SK-N-SH treated with all-trans-retinoic acid at 6 μM for 48 hours (cell line): ENCODE measurements at regions not wholly inside any gene's neighbourhood (a gene's known extent, or its start where the extent isn't known, plus 50 kb on each side); places are given as distances from the start of the nearest gene placed in this dataset.

Experiments
- ATAC-seq: fragments of 200-7000 bp; cut with Tn5 transposase; 3 replicates; pipeline ENCODE4 v1.9.1; 2020; ENCODE audit warnings: mild to moderate bottlenecking, moderate library complexity
- ARNTL ChIP-seq: fragments of 450-650 bp; formaldehyde crosslinking; IDR thresholded peaks from 2 replicates; pipeline ENCODE4 v1.5.0; 2020; ENCODE audit warnings: low read depth, mild to moderate bottlenecking, moderate library complexity, borderline replicate concordance
- BACH2 ChIP-seq: fragments of 250-450 bp; sonication (Bioruptor Pico); IDR thresholded peaks from 2 replicates; pipeline ENCODE4 v1.9.0; 2021; ENCODE audit warnings: mild to moderate bottlenecking, borderline replicate concordance
- CSDC2 ChIP-seq: fragments of 250-450 bp; sonication (Bioruptor Pico); IDR thresholded peaks from 2 replicates; pipeline ENCODE4 v1.5.0; 2020; ENCODE audit warnings: mild to moderate bottlenecking, moderate library complexity
- ESRRG ChIP-seq: fragments of 250-450 bp; sonication (Bioruptor Pico); IDR thresholded peaks from 2 replicates; pipeline ENCODE4 v1.6.1; 2021; ENCODE audit warnings: mild to moderate bottlenecking
- GLIS3 ChIP-seq: fragments of 250-450 bp; sonication (Bioruptor Pico); IDR thresholded peaks from 2 replicates; pipeline ENCODE4 v1.5.0; 2020; ENCODE audit warnings: mild to moderate bottlenecking, moderate library complexity
- ISL1 ChIP-seq: fragments of 250-450 bp; sonication (Bioruptor Pico); IDR thresholded peaks from 2 replicates; pipeline ENCODE4 v2.1.2; 2022; ENCODE audit warnings: mild to moderate bottlenecking, moderate library complexity
- OSR1 ChIP-seq: fragments of 250-450 bp; sonication (Bioruptor Pico); IDR thresholded peaks from 2 replicates; pipeline ENCODE4 v1.8.0; 2022; ENCODE audit warnings: moderate library complexity, mild to moderate bottlenecking, inconsistent platforms
- PPARA ChIP-seq: fragments of 250-450 bp; sonication (Bioruptor Pico); IDR thresholded peaks from 2 replicates; pipeline ENCODE4 v1.5.0; 2020; ENCODE audit warnings: mild to moderate bottlenecking, borderline replicate concordance
- RARB ChIP-seq: fragments of 250-450 bp; sonication (Bioruptor Pico); IDR thresholded peaks from 2 replicates; pipeline ENCODE4 v1.8.0; 2021; ENCODE audit warnings: mild to moderate bottlenecking, moderate library complexity
- TCF4 ChIP-seq: fragments of 250-450 bp; sonication (Bioruptor Pico); IDR thresholded peaks from 2 replicates; pipeline ENCODE4 v1.8.0; 2021; ENCODE audit warnings: mild to moderate bottlenecking, moderate library complexity, borderline replicate concordance
- TOX ChIP-seq: fragments of 250-450 bp; sonication (Bioruptor Pico); IDR thresholded peaks from 2 replicates; pipeline ENCODE4 v1.8.0; 2021; ENCODE audit warnings: mild to moderate bottlenecking, moderate library complexity, borderline replicate concordance
- TSHZ2 ChIP-seq: fragments of 250-450 bp; sonication (Bioruptor Pico); IDR thresholded peaks from 2 replicates; pipeline ENCODE4 v1.5.0; 2020; ENCODE audit warnings: mild to moderate bottlenecking, moderate library complexity
- ZC3H10 ChIP-seq: fragments of 250-450 bp; sonication (Bioruptor Pico); IDR thresholded peaks from 2 replicates; pipeline ENCODE4 v1.5.1; 2021; ENCODE audit warnings: mild to moderate bottlenecking, moderate library complexity
- ZFP3 ChIP-seq: fragments of 250-450 bp; sonication (Bioruptor Pico); IDR thresholded peaks from 2 replicates; pipeline ENCODE4 v1.5.0; 2020; ENCODE audit warnings: mild to moderate bottlenecking, moderate library complexity
- ZFP30 ChIP-seq: fragments of 450-650 bp; formaldehyde crosslinking; IDR thresholded peaks from 2 replicates; pipeline ENCODE4 v1.5.0; 2022; ENCODE audit warnings: mild to moderate bottlenecking, moderate library complexity
- ZNF565 ChIP-seq: fragments of 450-650 bp; formaldehyde crosslinking; conservative IDR thresholded peaks from 2 replicates; pipeline ENCODE4 v1.5.0; 2020; ENCODE audit warnings: low read depth, mild to moderate bottlenecking, moderate library complexity
- ZNF70 ChIP-seq: fragments of 450-650 bp; formaldehyde crosslinking; IDR thresholded peaks from 2 replicates; pipeline ENCODE4 v1.5.0; 2020; ENCODE audit warnings: mild to moderate bottlenecking, moderate library complexity
- ZNF8 ChIP-seq: fragments of 450-650 bp; formaldehyde crosslinking; IDR thresholded peaks from 2 replicates; pipeline ENCODE4 v1.5.0; 2020; ENCODE audit warnings: mild to moderate bottlenecking, moderate library complexity
- TF ChIP-seq, protein P1 (sequence below): fragments of 250-450 bp; sonication (Bioruptor Pico); IDR thresholded peaks from 2 replicates; pipeline ENCODE4 v1.5.1; 2021; ENCODE audit warnings: mild to moderate bottlenecking, moderate library complexity
- TF ChIP-seq, protein P2 (sequence below): fragments of 250-450 bp; sonication (Bioruptor Pico); IDR thresholded peaks from 2 replicates; pipeline ENCODE4 v1.8.0; 2021; ENCODE audit warnings: low read depth, mild to moderate bottlenecking, moderate library complexity, borderline replicate concordance
- TF ChIP-seq, protein P3 (sequence below): fragments of 250-450 bp; sonication (Bioruptor Pico); IDR thresholded peaks from 2 replicates; pipeline ENCODE4 v1.8.0; 2020; ENCODE audit warnings: mild to moderate bottlenecking, moderate library complexity, borderline replicate concordance

GRCh38 chr7:9869566-9869965 lies 1104.1 kb upstream of the PHF14 start:
- ATAC-seq, result no peak
- TF ChIP-seq ARNTL, result no peak
- TF ChIP-seq ISL1 (CRISPR knock-in tag), result no peak
- no peak for TF ChIP-seq ZFP30
- no peak for TF ChIP-seq TOX (CRISPR knock-in tag)
- no peak for TF ChIP-seq OSR1 (CRISPR knock-in tag)
- no peak for TF ChIP-seq ZNF565
- TF ChIP-seq CSDC2 (CRISPR knock-in tag), result no peak
- TF ChIP-seq, all 23 proteins: peak for 0

DNA sequence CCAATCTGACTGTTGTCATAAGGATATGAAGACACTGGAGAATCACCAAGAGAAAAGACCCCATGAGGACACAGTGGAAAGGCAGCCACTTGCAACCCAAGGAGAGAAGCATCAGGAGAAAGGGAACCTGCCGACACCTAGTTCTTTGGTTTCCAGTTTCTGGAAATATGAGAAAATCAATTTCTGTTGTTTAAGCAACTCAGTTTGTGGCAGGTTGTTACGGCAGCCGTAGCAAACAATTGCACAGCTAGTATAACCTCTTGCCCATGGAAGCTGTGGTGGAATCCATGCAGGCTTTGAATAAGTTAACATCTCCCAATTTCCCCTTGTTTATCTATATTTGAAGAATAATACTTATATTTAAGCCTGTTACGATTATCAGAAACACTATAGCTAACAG lies 1103.0 kb upstream of the PHF14 start:
- ATAC-seq, result no peak
- TF ChIP-seq ESRRG (CRISPR knock-in tag) (no peak), TCF4 (no peak), BACH2 (CRISPR knock-in tag) (no peak), OSR1 (CRISPR knock-in tag) (no peak), TOX (CRISPR knock-in tag) (no peak), ZNF70 (CRISPR knock-in tag) (no peak), PPARA (no peak), ZFP30 (no peak), ZNF565 (no peak), CSDC2 (CRISPR knock-in tag) (no peak), RARB (no peak), ZFP3 (CRISPR knock-in tag) (no peak), GLIS3 (CRISPR knock-in tag) (no peak), TSHZ2 (CRISPR knock-in tag) (no peak), ZNF8 (no peak)
- TF ChIP-seq, protein P1, sequence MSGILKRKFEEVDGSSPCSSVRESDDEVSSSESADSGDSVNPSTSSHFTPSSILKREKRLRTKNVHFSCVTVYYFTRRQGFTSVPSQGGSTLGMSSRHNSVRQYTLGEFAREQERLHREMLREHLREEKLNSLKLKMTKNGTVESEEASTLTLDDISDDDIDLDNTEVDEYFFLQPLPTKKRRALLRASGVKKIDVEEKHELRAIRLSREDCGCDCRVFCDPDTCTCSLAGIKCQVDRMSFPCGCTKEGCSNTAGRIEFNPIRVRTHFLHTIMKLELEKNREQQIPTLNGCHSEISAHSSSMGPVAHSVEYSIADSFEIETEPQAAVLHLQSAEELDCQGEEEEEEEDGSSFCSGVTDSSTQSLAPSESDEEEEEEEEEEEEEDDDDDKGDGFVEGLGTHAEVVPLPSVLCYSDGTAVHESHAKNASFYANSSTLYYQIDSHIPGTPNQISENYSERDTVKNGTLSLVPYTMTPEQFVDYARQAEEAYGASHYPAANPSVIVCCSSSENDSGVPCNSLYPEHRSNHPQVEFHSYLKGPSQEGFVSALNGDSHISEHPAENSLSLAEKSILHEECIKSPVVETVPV (CRISPR knock-in tag), result no peak
- TF ChIP-seq, protein P2, sequence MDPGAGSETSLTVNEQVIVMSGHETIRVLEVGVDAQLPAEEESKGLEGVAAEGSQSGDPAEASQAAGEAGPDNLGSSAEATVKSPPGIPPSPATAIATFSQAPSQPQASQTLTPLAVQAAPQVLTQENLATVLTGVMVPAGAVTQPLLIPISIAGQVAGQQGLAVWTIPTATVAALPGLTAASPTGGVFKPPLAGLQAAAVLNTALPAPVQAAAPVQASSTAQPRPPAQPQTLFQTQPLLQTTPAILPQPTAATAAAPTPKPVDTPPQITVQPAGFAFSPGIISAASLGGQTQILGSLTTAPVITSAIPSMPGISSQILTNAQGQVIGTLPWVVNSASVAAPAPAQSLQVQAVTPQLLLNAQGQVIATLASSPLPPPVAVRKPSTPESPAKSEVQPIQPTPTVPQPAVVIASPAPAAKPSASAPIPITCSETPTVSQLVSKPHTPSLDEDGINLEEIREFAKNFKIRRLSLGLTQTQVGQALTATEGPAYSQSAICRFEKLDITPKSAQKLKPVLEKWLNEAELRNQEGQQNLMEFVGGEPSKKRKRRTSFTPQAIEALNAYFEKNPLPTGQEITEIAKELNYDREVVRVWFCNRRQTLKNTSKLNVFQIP, result no peak
- TF ChIP-seq, all 23 proteins: peak for 0

DNA sequence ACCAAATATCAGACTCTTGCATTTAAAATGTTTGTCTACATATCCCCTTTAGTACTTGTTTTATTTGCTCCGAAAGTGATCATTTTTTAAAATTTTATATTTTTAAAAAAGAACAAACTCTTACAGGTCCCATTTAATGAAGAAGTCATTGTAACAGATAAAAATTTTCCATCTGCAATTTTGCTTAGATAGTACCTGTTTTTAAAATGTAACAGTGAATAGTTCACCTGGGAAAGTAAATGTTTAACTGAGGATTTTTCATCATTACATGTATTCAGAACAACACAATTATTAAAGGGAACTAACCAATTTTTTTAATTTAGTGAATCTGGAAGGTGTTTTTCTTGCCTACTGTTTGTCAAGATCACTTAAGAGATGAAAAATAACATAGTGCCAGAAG lies 1099.5 kb upstream of the PHF14 start:
- no peak for ATAC-seq
- TF ChIP-seq, protein P3, sequence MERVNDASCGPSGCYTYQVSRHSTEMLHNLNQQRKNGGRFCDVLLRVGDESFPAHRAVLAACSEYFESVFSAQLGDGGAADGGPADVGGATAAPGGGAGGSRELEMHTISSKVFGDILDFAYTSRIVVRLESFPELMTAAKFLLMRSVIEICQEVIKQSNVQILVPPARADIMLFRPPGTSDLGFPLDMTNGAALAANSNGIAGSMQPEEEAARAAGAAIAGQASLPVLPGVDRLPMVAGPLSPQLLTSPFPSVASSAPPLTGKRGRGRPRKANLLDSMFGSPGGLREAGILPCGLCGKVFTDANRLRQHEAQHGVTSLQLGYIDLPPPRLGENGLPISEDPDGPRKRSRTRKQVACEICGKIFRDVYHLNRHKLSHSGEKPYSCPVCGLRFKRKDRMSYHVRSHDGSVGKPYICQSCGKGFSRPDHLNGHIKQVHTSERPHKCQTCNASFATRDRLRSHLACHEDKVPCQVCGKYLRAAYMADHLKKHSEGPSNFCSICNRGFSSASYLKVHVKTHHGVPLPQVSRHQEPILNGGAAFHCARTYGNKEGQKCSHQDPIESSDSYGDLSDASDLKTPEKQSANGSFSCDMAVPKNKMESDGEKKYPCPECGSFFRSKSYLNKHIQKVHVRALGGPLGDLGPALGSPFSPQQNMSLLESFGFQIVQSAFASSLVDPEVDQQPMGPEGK (CRISPR knock-in tag), result no peak
- TF ChIP-seq ZNF70 (CRISPR knock-in tag) (no peak), ARNTL (no peak)
- TF ChIP-seq, all 23 proteins: peak for 0

DNA sequence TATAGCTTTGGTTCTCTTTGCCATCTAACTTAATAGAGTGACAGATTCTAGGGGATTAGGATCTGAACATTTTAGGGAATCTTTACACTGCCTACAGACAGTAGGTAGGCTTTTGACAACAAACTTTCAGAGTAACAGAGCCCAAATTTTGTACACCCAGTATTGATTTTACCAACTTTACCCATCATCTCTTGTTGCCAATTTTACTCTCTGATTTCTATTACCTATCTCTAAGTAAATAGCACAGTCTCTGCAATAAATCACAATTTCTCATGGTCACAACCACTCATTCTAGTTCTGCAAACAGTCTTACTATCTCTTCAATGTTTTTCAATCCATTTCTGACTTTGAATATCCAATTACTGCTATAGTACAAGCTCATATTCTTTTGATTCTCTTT lies 1097.6 kb upstream of the PHF14 start:
- no peak for TF ChIP-seq ZFP30
- no peak for ATAC-seq

GRCh38 chr7:9889554-9889953 lies 1084.1 kb upstream of the PHF14 start:
- ATAC-seq, result no peak
- TF ChIP-seq ZNF8 (no peak), ARNTL (no peak), RARB (no peak), TCF4 (no peak), BACH2 (CRISPR knock-in tag) (no peak), ZC3H10 (no peak), OSR1 (CRISPR knock-in tag) (no peak), ESRRG (CRISPR knock-in tag) (no peak)
- TF ChIP-seq, protein P3 (CRISPR knock-in tag), result no peak
- TF ChIP-seq, protein P1 (CRISPR knock-in tag), result no peak
- TF ChIP-seq, protein P2, result no peak
